Vagina (tissue), 2 donors: ENCODE measurements at regions not wholly inside any gene's neighbourhood (a gene's known extent, or its start where the extent isn't known, plus 50 kb on each side); places are given as distances from the start of the nearest gene placed in this dataset.

Experiments
- DNase-seq, 2 donors: peaks; one replicate each; pipeline ENCODE4 v3.0.0-alpha.2; 2017; ENCODE audit errors: extremely low spot score in 2 of 2
- H3K27ac ChIP-seq: fragments of 200-600 bp; sonication (generic); one replicate; pipeline ENCODE4 v1.5.1; 2019
- H3K27me3 ChIP-seq: fragments of 200-600 bp; sonication (generic); one replicate; pipeline ENCODE4 v1.5.1; 2019
- H3K36me3 ChIP-seq, 2 donors: fragments of 200-600 bp; sonication (generic); one replicate each; pipeline ENCODE4 v1.5.1; 2017 to 2019
- H3K4me1 ChIP-seq: fragments of 200-600 bp; sonication (generic); one replicate; pipeline ENCODE4 v1.5.1; 2019
- H3K4me3 ChIP-seq, 2 donors: fragments of 200-600 bp; sonication (generic); 1 replicate in 1 of 2; 2 replicates in 1 of 2; pipeline ENCODE4 v1.5.1; 2016 to 2019
- H3K9me3 ChIP-seq: fragments of 200-600 bp; sonication (generic); one replicate; pipeline ENCODE4 v1.5.1; 2019
- POLR2A ChIP-seq, 2 donors: fragments of 450-650 bp; IDR thresholded peaks; one replicate each; pipeline ENCODE4 v1.6.1; 2017; ENCODE audit warnings: antibody characterized with exemption in 2 of 2, mild to moderate bottlenecking in 2 of 2, moderate library complexity in 2 of 2
- POLR2AphosphoS5 ChIP-seq, 2 donors: sonication (generic); formaldehyde crosslinking; IDR thresholded peaks; one replicate each; pipeline ENCODE4 v1.9.0; 2017; ENCODE audit warnings: antibody characterized with exemption in 2 of 2, mild to moderate bottlenecking in 2 of 2, low read depth in 1 of 2; ENCODE audit not compliant: insufficient read depth in 1 of 2
- intact Hi-C: fragments of 100-400 bp; cut with DNase I; formaldehyde crosslinking; loops from one replicate; pipeline ENCODE4 v1.15.1; 2023
- TF ChIP-seq, protein P1 (sequence below), 3 experiments: fragments of 450-650 bp in 2 of 3; fragments of 200-600 bp in 1 of 3; sonication (generic) in 1 of 3; IDR thresholded peaks; one replicate each; pipeline ENCODE4 v1.5.1; 2017 to 2019; ENCODE audit warnings: antibody characterized with exemption in 3 of 3, mild to moderate bottlenecking in 2 of 3, moderate library complexity in 2 of 3

DNA sequence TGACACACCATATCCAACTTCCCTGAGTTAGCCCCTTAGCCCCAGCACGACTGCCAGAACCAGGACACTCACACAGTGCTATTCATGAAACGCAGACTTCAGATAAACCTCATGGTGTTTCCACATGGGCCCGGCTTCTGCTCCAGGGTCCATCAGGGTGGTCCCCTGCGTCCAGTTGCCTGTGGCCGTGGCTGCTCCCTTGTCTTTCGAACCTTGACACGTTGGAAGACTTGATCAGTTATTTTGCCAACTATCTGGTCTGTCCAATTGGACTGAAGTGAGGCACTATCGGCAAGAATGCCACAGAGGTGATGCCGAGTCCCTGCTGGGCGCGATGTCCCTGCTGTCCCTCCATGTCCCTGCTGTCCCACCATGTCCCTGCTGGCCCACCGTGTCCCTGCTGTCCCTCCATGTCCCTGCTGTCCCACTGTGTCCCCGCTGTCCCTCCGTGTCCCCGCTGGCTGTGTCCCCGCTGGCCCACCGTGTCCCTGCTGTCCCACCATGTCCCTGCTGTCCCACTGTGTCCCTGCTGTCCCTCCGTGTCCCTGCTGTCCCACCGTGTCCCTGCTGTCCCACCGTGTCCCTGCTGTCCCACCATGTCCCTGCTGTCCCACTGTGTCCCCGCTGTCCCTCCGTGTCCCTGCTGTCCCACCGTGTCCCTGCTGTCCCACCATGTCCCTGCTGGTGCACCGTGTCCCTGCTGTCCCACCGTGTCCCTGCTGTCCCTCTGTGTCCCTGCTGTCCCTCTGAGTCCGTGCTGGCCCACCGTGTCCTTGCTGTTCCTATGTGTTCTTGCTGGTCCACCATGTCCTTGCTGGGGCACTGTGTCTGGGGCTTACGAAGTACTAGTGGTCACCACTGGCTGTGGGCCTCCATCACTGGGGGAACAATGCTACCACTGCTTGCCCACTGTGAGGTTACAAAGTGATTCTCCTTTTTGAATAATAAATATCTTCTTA lies 251.4 kb downstream of the DLL1 start:
- no peaks in the 10 kb centered on the region for H3K27me3 ChIP-seq
- intact Hi-C loops: no loop called here
- H3K9me3 ChIP-seq: no peaks in the 10 kb centered on the region
- no peaks in the 10 kb centered on the region for H3K36me3 ChIP-seq
- TF ChIP-seq, protein P1, sequence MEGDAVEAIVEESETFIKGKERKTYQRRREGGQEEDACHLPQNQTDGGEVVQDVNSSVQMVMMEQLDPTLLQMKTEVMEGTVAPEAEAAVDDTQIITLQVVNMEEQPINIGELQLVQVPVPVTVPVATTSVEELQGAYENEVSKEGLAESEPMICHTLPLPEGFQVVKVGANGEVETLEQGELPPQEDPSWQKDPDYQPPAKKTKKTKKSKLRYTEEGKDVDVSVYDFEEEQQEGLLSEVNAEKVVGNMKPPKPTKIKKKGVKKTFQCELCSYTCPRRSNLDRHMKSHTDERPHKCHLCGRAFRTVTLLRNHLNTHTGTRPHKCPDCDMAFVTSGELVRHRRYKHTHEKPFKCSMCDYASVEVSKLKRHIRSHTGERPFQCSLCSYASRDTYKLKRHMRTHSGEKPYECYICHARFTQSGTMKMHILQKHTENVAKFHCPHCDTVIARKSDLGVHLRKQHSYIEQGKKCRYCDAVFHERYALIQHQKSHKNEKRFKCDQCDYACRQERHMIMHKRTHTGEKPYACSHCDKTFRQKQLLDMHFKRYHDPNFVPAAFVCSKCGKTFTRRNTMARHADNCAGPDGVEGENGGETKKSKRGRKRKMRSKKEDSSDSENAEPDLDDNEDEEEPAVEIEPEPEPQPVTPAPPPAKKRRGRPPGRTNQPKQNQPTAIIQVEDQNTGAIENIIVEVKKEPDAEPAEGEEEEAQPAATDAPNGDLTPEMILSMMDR (IDR thresholded peaks at IDR 0.05): no peak
- TF ChIP-seq POLR2AphosphoS5 (IDR thresholded peaks at IDR 0.05; ENCODE audit: insufficient read depth in 1 of 2, low read depth in 1 of 2): no peak
- no peak for TF ChIP-seq POLR2A (IDR thresholded peaks at IDR 0.05)
- no peaks in the 10 kb centered on the region for H3K4me1 ChIP-seq
- no peak for DNase-seq
- H3K4me3 ChIP-seq: no peak overlapping the region
- no peak overlapping the region for H3K27ac ChIP-seq

DNA sequence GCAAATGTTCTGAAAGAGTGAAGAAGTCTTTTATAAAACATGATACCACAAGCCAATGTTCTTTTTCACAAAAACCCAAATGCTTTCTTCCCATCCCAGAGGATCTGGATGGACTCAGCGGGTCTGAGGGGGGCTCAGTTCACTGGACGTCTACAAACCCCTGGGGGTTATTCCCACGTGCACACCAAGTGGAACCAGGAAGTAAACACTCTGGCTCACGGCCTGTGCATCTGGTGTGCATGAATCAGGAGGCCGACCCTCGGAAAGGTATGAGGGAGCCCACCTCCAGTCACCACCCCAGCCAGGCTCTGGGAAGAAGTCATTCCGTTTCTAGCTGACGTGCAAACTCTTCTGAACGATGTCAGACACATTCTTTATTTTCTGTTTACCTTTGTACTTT lies 252.2 kb downstream of the DLL1 start:
- Histone ChIP-seq H3K4me3 (no peak overlapping the region), H3K36me3 (no peaks in the 10 kb centered on the region), H3K27ac (peak overlapping the region; percentile 83), H3K9me3 (no peaks in the 10 kb centered on the region), H3K4me1 (no peaks in the 10 kb centered on the region), H3K27me3 (no peaks in the 10 kb centered on the region)
- TF ChIP-seq POLR2AphosphoS5 (IDR thresholded peaks at IDR 0.05; ENCODE audit: insufficient read depth in 1 of 2, low read depth in 1 of 2) (no peak), POLR2A (IDR thresholded peaks at IDR 0.05) (no peak)
- TF ChIP-seq, protein P1 (IDR thresholded peaks at IDR 0.05): no peak
- intact Hi-C loops: no loop called here
- no peak for DNase-seq

DNA sequence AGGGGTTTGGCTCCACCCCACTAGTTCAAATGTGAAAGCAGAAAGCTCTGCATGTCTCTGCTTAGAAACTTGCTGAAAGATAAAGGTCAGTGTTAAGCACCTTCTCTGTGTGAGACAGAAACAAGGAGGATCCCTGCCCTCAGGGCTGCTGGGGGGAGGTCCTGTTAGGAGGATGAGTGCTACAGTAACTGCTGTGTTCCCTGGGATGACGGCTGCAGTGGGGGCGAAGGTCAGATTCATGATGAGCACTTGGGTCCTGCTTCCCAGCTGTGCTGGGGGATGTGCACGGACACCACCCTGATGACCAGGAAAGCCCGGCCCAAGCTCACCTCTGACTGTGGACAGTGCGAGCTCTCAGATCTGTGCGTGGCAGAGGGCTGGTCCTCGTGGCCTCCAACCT lies 252.6 kb downstream of the DLL1 start:
- Histone ChIP-seq H3K4me3 (no peak overlapping the region), H3K9me3 (no peaks in the 10 kb centered on the region), H3K27me3 (no peaks in the 10 kb centered on the region), H3K27ac (peak overlapping the region; percentile 83), H3K4me1 (no peaks in the 10 kb centered on the region), H3K36me3 (no peaks in the 10 kb centered on the region)
- intact Hi-C loops: no loop called here
- no peak for TF ChIP-seq POLR2A (IDR thresholded peaks at IDR 0.05)
- TF ChIP-seq POLR2AphosphoS5 (IDR thresholded peaks at IDR 0.05; ENCODE audit: insufficient read depth in 1 of 2, low read depth in 1 of 2): no peak
- TF ChIP-seq, protein P1 (IDR thresholded peaks at IDR 0.05): no peak
- DNase-seq: no peak

DNA sequence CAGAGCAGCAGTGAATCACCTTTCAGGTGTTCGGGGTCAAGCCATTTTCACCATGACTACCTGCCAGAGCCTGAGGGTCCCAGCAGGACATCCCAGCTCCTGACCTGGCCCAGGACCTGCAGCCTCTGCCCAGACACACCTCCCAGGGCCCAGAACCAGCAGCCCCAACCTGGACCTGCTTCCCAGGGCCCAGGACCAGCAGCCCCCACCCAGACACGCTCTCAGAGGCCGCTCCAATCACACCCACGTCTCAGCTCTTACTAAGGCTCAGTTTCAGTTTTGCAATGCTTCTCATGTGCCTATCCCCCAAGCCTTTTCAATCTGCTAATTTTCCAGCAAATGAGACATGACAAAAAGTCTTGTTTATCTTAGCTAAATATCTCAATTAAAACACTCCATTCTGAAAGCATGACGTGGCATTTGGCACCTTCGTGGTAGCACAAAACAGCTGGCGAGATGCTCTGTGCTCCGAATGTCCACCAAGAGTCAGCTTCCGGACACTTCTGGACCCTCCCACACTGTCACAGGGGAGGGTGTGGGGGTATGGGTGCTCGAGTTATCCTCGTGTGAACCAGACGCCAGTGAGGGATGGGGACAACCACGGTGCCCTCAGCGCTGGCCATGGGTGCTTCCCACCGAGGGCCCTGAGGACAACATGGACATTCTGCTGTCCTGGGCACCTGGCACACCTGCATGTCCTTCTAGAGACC lies 253.2 kb downstream of the DLL1 start:
- H3K4me1 ChIP-seq: no peaks in the 10 kb centered on the region
- TF ChIP-seq, protein P1 (IDR thresholded peaks at IDR 0.05): no peak
- TF ChIP-seq POLR2A (IDR thresholded peaks at IDR 0.05): no peak
- TF ChIP-seq POLR2AphosphoS5 (IDR thresholded peaks at IDR 0.05; ENCODE audit: insufficient read depth in 1 of 2, low read depth in 1 of 2): peak in 1 of 2 donors; percentile 66
- no peaks in the 10 kb centered on the region for H3K36me3 ChIP-seq
- no peak overlapping the region for H3K4me3 ChIP-seq
- no peaks in the 10 kb centered on the region for H3K9me3 ChIP-seq
- peak in 1 of 2 donors; percentile 89 for DNase-seq
- intact Hi-C loops: no loop called here
- H3K27ac ChIP-seq: peak overlapping the region; percentile 83
- H3K27me3 ChIP-seq: no peaks in the 10 kb centered on the region
